Spinal cord (tissue), 9 donors: ENCODE measurements at regions not wholly inside any gene's neighbourhood (a gene's known extent, or its start where the extent isn't known, plus 50 kb on each side); places are given as distances from the start of the nearest gene placed in this dataset.

ENCODE experiments used
- DNase-seq, 6 donors: peaks; one replicate each; pipeline versions ENCODE4 v3.0.0 to v3.0.0-alpha.2; 2013 to 2015; ENCODE audit warnings: low spot score in 6 of 6, low read depth in 4 of 6
- H3K27ac ChIP-seq: one replicate; pipeline ENCODE4 v1.5.1; 2013; ENCODE audit warnings: low read depth, low read length, control low read depth
- H3K27me3 ChIP-seq: one replicate; pipeline ENCODE4 v1.6.1; 2013; ENCODE audit warnings: low read length; ENCODE audit not compliant: control insufficient read depth, insufficient read depth
- H3K36me3 ChIP-seq: one replicate; pipeline ENCODE4 v1.6.1; 2013; ENCODE audit warnings: low read length; ENCODE audit not compliant: control insufficient read depth, insufficient read depth
- H3K4me1 ChIP-seq: one replicate; pipeline ENCODE4 v1.6.1; 2013; ENCODE audit warnings: low read length; ENCODE audit not compliant: control insufficient read depth, insufficient read depth
- H3K4me3 ChIP-seq: one replicate; pipeline ENCODE4 v1.5.1; 2013; ENCODE audit warnings: low read depth, low read length, control low read depth
- H3K9me3 ChIP-seq: one replicate; pipeline ENCODE4 v1.6.1; 2013; ENCODE audit warnings: low read length; ENCODE audit not compliant: control insufficient read depth, insufficient read depth
- WGBS: methylation state at CpG from one replicate; pipeline ENCODE4 v1.1.5; 2013; ENCODE audit warnings: missing lambda C conversion rate; ENCODE audit not compliant: insufficient coverage; 5-methylcytosine and 5-hydroxymethylcytosine counted together
- donor health status: healthy.

- WGBS = 97% methylated on average over 4 of the region's 6 CpGs
- no peak for DNase-seq
- no peaks in the 10 kb centered on the region for H3K9me3 ChIP-seq
Observed at GRCh38 chr18:52002600-52002999, 337.4 kb upstream of the DCC start.

DNA sequence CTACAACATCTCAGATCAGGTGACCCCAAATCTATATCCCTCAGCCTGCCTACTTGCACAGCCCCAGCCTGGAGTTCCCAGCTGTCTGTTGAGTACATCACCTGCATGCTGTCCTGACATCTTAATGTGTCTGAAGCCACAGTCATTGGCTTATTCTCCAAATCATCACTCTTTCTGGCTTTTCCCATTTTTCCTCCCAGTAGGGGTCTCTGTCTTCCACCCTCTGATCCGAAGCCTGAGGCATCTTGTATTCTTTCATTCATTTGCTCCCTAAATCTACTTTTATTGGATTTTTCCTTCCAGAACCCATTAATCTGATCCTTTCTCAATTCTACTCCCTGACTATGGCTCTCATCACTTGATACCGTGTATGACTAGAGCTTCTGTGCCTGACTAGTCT lies 332.9 kb upstream of the DCC start:
- no peak for DNase-seq

More at GRCh38 chr18:52002600-52002999, 337.4 kb upstream of the DCC start:
- Histone ChIP-seq H3K36me3 (no peaks in the 10 kb centered on the region), H3K27ac (no peak overlapping the region), H3K4me3 (no peak overlapping the region), H3K27me3 (no peaks in the 10 kb centered on the region), H3K4me1 (no peaks in the 10 kb centered on the region)

GRCh38 chr18:52008330-52008729 lies 331.7 kb upstream of the DCC start:
- no peak for DNase-seq
- WGBS = no CpG with 5 or more reads among the region's 3 CpGs
- no peak overlapping the region for H3K27ac ChIP-seq
- no peaks in the 10 kb centered on the region for H3K9me3 ChIP-seq
- H3K36me3 ChIP-seq = no peaks in the 10 kb centered on the region
- H3K4me3 ChIP-seq = no peak overlapping the region
- H3K4me1 ChIP-seq = no peaks in the 10 kb centered on the region
- no peaks in the 10 kb centered on the region for H3K27me3 ChIP-seq

More for the DNA sequence above, 332.9 kb upstream of the DCC start:
- Histone ChIP-seq H3K4me3 (no peak overlapping the region), H3K4me1 (no peaks in the 10 kb centered on the region), H3K27me3 (no peaks in the 10 kb centered on the region), H3K27ac (no peak overlapping the region), H3K9me3 (no peaks in the 10 kb centered on the region), H3K36me3 (no peaks in the 10 kb centered on the region)
- 27% methylated on average over 1 of the region's 2 CpGs for whole genome bisulfite sequencing

- 100% methylated on average over 1 of the region's 2 CpGs for WGBS
- Histone ChIP-seq H3K4me3 (no peak overlapping the region), H3K36me3 (no peaks in the 10 kb centered on the region), H3K9me3 (no peaks in the 10 kb centered on the region), H3K4me1 (no peaks in the 10 kb centered on the region), H3K27me3 (no peaks in the 10 kb centered on the region), H3K27ac (no peak overlapping the region)
- DNase-seq = peak in 1 of 6 donors; percentile 54
Observed at GRCh38 chr18:52008736-52009135, 331.3 kb upstream of the DCC start.

DNA sequence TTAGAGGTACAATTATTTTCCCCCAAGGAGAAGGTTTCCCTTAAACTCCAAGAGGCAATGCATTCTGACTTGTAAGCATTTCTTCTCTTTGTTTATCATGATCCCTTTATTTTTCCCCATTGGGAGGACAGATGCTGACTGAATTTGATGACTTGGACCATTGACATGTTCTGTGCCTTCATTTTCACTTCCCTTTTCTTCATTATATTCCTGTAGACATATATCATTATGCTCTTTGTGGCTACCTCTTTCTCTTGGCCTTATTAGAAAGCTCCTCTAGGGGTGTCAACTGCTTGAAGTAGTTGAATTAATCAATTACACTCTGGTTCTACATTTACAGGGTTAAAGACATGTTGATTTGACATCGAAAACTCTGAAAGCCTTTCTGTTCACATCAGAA lies 330.0 kb upstream of the DCC start:
- no peak for DNase-seq
- H3K36me3 ChIP-seq = no peaks in the 10 kb centered on the region
- no peaks in the 10 kb centered on the region for H3K9me3 ChIP-seq
- no peaks in the 10 kb centered on the region for H3K27me3 ChIP-seq
- no CpG with 5 or more reads among the region's 1 CpG for WGBS
- no peaks in the 10 kb centered on the region for H3K4me1 ChIP-seq
- no peak overlapping the region for H3K27ac ChIP-seq
- H3K4me3 ChIP-seq = no peak overlapping the region

- DNase-seq = no peak
- WGBS = 83% methylated on average over 2 of the region's 5 CpGs
- H3K27me3 ChIP-seq = no peaks in the 10 kb centered on the region
- H3K36me3 ChIP-seq = no peaks in the 10 kb centered on the region
- H3K4me1 ChIP-seq = no peaks in the 10 kb centered on the region
- H3K27ac ChIP-seq = no peak overlapping the region
- H3K9me3 ChIP-seq = no peaks in the 10 kb centered on the region
- H3K4me3 ChIP-seq = no peak overlapping the region
Observed at GRCh38 chr18:52045946-52046675, 293.9 kb upstream of the DCC start.

GRCh38 chr18:52046842-52047241 lies 293.2 kb upstream of the DCC start:
- WGBS = no CpG with 5 or more reads among the region's 4 CpGs
- DNase-seq = peak in 2 of 6 donors; percentile 10 to 51
- no peak overlapping the region for H3K4me3 ChIP-seq
- H3K9me3 ChIP-seq = no peaks in the 10 kb centered on the region
- H3K27me3 ChIP-seq = no peaks in the 10 kb centered on the region
- H3K27ac ChIP-seq = no peak overlapping the region
- H3K36me3 ChIP-seq = no peaks in the 10 kb centered on the region
- no peaks in the 10 kb centered on the region for H3K4me1 ChIP-seq

DNA sequence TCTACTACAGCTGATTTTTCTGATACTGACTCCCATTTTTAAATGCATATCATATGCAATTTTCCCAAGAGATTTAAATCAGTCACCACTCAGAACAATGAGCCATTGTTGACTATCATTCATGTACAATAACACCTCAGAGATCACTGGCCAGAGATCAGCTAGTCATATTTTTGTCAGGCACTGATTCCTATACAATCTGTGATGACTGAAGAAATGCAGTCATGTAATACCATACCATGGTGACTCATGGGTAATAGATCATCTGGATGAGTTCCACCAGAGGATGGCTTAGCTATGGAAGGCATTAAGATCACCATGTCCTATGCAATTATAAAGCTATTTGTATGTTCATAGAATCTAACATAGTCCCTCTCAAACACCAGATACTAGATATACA lies 285.7 kb upstream of the DCC start:
- H3K27ac ChIP-seq = no peak overlapping the region
- DNase-seq = no peak
- H3K9me3 ChIP-seq = no peaks in the 10 kb centered on the region
- no peaks in the 10 kb centered on the region for H3K36me3 ChIP-seq
- H3K4me1 ChIP-seq = no peaks in the 10 kb centered on the region
- no peak overlapping the region for H3K4me3 ChIP-seq
- H3K27me3 ChIP-seq = no peaks in the 10 kb centered on the region

DNA sequence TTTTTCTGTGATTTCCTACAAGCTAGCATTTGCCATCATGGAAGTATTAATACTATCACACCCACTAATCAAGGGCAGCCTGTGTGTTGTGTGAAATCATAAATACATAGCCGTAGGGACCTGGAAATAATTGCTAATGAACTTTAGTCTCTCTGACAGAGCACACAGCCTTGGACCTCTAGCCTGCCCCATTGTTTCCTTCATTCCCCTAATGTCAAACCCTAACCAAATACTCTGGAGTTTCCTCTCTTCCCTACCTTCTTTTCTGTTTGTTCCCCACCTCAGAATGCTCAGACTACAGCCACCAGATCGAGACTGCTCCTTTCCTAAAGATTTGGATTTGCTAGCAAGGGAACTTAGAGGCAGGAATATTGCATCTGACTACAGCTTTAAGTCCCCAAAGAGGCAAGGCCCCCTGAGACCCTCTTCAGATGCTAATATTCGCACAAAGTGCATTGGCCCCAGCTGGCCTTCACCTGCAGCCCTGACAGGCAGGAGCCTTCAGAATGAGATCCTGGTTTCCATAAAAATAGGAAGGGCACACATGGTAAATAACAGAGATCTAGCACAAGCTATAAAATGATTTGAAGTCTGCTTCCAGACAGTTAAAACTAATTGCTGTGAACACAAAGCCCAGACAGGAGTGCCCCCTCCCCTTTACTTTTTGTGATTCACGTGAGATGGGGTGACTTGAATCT lies 279.2 kb upstream of the DCC start:
- Histone ChIP-seq H3K9me3 (no peaks in the 10 kb centered on the region), H3K4me1 (no peaks in the 10 kb centered on the region), H3K27ac (no peak overlapping the region), H3K4me3 (no peak overlapping the region), H3K36me3 (no peaks in the 10 kb centered on the region), H3K27me3 (no peaks in the 10 kb centered on the region)
- 17% methylated on average over 2 of the region's 4 CpGs for WGBS
- peak in 1 of 6 donors; percentile 26 for DNase-seq

GRCh38 chr18:52063923-52064322 lies 276.1 kb upstream of the DCC start:
- H3K4me1 ChIP-seq = no peaks in the 10 kb centered on the region
- H3K27me3 ChIP-seq = no peaks in the 10 kb centered on the region
- no CpG with 5 or more reads among the region's 2 CpGs for WGBS
- H3K36me3 ChIP-seq = no peaks in the 10 kb centered on the region
- no peak for DNase-seq
- H3K4me3 ChIP-seq = no peak overlapping the region
- H3K9me3 ChIP-seq = no peaks in the 10 kb centered on the region
- no peak overlapping the region for H3K27ac ChIP-seq
